ENCODE measurements at regions not wholly inside any gene's neighbourhood (a gene's known extent, or its start where the extent isn't known, plus 50 kb on each side); places are given as distances from the start of the nearest gene placed in this dataset.

DNA sequence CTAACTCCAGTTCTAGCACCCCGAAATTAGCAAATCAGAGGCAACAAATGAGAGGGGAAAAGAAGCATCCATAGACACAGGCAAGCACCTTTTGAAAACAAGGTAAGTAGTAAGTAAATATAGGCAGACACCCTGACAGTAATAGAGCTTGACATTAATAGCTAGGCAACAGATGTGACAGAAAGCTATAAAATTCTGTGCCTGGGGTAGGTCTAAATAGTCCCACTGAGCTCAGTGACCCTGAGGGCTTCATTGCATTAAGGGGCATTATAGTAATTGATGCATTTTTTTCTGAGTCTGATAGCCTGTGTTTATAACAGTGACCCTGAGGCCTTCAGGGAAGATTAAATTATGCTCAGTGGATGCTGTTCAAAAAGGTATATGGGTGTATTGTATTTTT is 197.1 kb downstream of the HIPK3 start:
- no TSS peak for BruUV-seq (replicated peaks)
- no peaks in the 10 kb centered on the region for H3K36me3 Mint-ChIP-seq (ENCODE audit: insufficient read depth, unreplicated experiment)
- DNase-seq = no peak
- no peak for TF ChIP-seq CTCF (IDR thresholded peaks at IDR 0.05; ENCODE audit: unreplicated experiment)
- intact Hi-C loops (cut with micrococcal nuclease; ENCODE audit: unreplicated experiment) = no loop called here
- H3K27me3 Mint-ChIP-seq (ENCODE audit: unreplicated experiment) = no peaks in the 10 kb centered on the region
- H3K4me1 Mint-ChIP-seq (ENCODE audit: low read depth, unreplicated experiment) = peaks cover 9% of the 10 kb centered on the region
- CTCF ChIA-PET = no interaction called here
- H3K9me3 Mint-ChIP-seq (ENCODE audit: low read depth, unreplicated experiment) = no peaks in the 10 kb centered on the region
- H3K27ac Mint-ChIP-seq (ENCODE audit: unreplicated experiment) = no peak overlapping the region
- H3K4me3 Mint-ChIP-seq (ENCODE audit: low read depth, unreplicated experiment) = no peak overlapping the region

DNA sequence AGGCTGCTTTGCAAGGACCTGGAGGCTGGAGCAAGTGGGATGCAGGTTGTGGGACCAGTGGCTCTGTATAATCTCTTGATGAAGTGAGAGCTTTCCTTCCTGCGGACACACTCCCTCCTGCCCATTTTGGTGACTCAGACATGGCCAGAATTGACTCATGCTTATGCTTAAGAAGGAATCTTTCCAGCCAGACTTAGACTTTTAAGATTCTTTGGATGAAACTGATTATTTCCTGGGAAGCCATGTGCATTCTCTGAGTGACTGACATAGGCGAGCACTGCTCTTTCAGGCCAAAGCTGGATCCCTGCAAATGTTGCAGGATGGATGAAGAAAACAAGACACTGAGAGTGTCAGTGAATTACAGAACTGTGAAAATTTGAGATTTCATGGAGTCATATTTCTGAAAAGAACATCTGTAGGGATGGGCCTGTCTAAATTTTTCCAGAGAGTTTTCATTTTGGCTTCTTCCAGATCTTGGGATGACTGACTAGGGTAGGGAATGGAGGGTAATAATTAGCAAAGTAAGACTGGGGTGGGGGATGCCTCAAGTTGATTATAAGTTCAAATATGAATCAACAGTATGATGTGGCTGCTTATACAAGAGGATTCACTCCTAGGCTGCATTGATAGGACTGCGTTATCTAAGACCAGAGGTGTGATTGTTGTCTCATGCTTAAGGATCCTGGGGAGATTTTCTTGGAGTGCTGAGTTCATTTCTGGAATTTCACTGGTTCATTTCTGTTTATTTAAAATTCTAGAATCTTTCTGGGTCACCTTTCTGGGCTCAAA is 195.8 kb downstream of the HIPK3 start:
- Mint-ChIP-seq H3K36me3 (ENCODE audit: insufficient read depth, unreplicated experiment) (no peaks in the 10 kb centered on the region), H3K4me3 (ENCODE audit: low read depth, unreplicated experiment) (no peak overlapping the region), H3K9me3 (ENCODE audit: low read depth, unreplicated experiment) (no peaks in the 10 kb centered on the region), H3K4me1 (ENCODE audit: low read depth, unreplicated experiment) (peaks cover 9% of the 10 kb centered on the region), H3K27me3 (ENCODE audit: unreplicated experiment) (no peaks in the 10 kb centered on the region), H3K27ac (ENCODE audit: unreplicated experiment) (no peak overlapping the region)
- TF ChIP-seq CTCF (IDR thresholded peaks at IDR 0.05; ENCODE audit: unreplicated experiment) = no peak
- intact Hi-C loops (cut with micrococcal nuclease; ENCODE audit: unreplicated experiment) = no loop called here
- BruUV-seq (replicated peaks) = no TSS peak
- CTCF ChIA-PET = interaction anchor here (0.6 kb wide), 1 partner anchor 251 kb away, joined by 3 read pairs; no protein-coding TSS in a partner anchor
- DNase-seq = peak; percentile 6

- Mint-ChIP-seq H3K9me3 (ENCODE audit: low read depth, unreplicated experiment) (no peaks in the 10 kb centered on the region), H3K4me1 (ENCODE audit: low read depth, unreplicated experiment) (peaks cover 9% of the 10 kb centered on the region), H3K36me3 (ENCODE audit: insufficient read depth, unreplicated experiment) (no peaks in the 10 kb centered on the region), H3K4me3 (ENCODE audit: low read depth, unreplicated experiment) (no peak overlapping the region), H3K27ac (ENCODE audit: unreplicated experiment) (no peak overlapping the region), H3K27me3 (ENCODE audit: unreplicated experiment) (no peaks in the 10 kb centered on the region)
- TF ChIP-seq CTCF (IDR thresholded peaks at IDR 0.05; ENCODE audit: unreplicated experiment) = no peak
- no TSS peak for BruUV-seq (replicated peaks)
- CTCF ChIA-PET = no interaction called here
- no peak for DNase-seq
- intact Hi-C loops (cut with micrococcal nuclease; ENCODE audit: unreplicated experiment) = no loop called here
Measured at GRCh38 chr11:33451364-33451763, 194.2 kb downstream of the HIPK3 start.

GRCh38 chr11:33449798-33450197 is 192.6 kb downstream of the HIPK3 start:
- Mint-ChIP-seq H3K27ac (ENCODE audit: unreplicated experiment) (no peak overlapping the region), H3K27me3 (ENCODE audit: unreplicated experiment) (no peaks in the 10 kb centered on the region), H3K4me3 (ENCODE audit: low read depth, unreplicated experiment) (no peak overlapping the region), H3K9me3 (ENCODE audit: low read depth, unreplicated experiment) (no peaks in the 10 kb centered on the region), H3K36me3 (ENCODE audit: insufficient read depth, unreplicated experiment) (no peaks in the 10 kb centered on the region), H3K4me1 (ENCODE audit: low read depth, unreplicated experiment) (peaks cover 9% of the 10 kb centered on the region)
- intact Hi-C loops (cut with micrococcal nuclease; ENCODE audit: unreplicated experiment) = no loop called here
- CTCF ChIA-PET = interaction anchor here (0.9 kb wide), 1 partner anchor 293 kb away, joined by 3 read pairs; no protein-coding TSS in a partner anchor
- TF ChIP-seq CTCF (IDR thresholded peaks at IDR 0.05; ENCODE audit: unreplicated experiment) = no peak
- DNase-seq = no peak
- no TSS peak for BruUV-seq (replicated peaks)

Measured in Calu3 (cell line).